ENCODE measurements at regions not wholly inside any gene's neighbourhood (a gene's known extent, or its start where the extent isn't known, plus 50 kb on each side); places are given as distances from the start of the nearest gene placed in this dataset.

DNA sequence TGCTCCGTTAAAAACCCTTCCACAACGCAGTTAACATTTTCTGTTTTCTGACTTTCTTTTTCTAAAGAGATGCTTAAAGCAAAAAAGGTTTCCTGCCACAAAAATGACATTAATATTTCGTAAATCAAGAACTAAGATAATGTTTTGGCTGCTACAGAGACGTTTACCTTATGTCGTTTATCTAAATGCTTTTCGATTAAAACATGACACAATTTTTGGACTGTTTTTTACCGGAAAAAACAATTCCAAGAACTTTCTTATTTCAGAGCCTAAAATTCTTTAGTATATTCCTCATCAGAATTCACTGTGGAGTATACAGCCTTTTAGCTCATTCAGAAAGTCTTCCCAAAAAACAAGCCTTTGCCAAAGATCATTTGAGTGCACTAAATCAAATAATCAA, 278.0 kb upstream of the TCF4 start:
- TF ChIP-seq FOS (IDR thresholded peaks at IDR 0.05; ENCODE audit: extremely low read depth, insufficient read length) = no peak
- TF ChIP-seq, protein P1, sequence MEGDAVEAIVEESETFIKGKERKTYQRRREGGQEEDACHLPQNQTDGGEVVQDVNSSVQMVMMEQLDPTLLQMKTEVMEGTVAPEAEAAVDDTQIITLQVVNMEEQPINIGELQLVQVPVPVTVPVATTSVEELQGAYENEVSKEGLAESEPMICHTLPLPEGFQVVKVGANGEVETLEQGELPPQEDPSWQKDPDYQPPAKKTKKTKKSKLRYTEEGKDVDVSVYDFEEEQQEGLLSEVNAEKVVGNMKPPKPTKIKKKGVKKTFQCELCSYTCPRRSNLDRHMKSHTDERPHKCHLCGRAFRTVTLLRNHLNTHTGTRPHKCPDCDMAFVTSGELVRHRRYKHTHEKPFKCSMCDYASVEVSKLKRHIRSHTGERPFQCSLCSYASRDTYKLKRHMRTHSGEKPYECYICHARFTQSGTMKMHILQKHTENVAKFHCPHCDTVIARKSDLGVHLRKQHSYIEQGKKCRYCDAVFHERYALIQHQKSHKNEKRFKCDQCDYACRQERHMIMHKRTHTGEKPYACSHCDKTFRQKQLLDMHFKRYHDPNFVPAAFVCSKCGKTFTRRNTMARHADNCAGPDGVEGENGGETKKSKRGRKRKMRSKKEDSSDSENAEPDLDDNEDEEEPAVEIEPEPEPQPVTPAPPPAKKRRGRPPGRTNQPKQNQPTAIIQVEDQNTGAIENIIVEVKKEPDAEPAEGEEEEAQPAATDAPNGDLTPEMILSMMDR (IDR thresholded peaks at IDR 0.05 in 2 of 3, conservative IDR thresholded peaks at IDR 0.05 in 1 of 3; ENCODE audit: insufficient read depth in 2 of 3, low read depth in 1 of 3, low read length in 3 of 3) = no peak
- TF ChIP-seq, protein P2, sequence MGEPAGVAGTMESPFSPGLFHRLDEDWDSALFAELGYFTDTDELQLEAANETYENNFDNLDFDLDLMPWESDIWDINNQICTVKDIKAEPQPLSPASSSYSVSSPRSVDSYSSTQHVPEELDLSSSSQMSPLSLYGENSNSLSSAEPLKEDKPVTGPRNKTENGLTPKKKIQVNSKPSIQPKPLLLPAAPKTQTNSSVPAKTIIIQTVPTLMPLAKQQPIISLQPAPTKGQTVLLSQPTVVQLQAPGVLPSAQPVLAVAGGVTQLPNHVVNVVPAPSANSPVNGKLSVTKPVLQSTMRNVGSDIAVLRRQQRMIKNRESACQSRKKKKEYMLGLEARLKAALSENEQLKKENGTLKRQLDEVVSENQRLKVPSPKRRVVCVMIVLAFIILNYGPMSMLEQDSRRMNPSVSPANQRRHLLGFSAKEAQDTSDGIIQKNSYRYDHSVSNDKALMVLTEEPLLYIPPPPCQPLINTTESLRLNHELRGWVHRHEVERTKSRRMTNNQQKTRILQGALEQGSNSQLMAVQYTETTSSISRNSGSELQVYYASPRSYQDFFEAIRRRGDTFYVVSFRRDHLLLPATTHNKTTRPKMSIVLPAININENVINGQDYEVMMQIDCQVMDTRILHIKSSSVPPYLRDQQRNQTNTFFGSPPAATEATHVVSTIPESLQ (CRISPR knock-in tag; IDR thresholded peaks at IDR 0.05) = no peak
- TF ChIP-seq ELF1 (tag; IDR thresholded peaks at IDR 0.05) = no peak
- no peak for TF ChIP-seq SNIP1 (IDR thresholded peaks at IDR 0.05; ENCODE audit: low read depth)
- no peak for TF ChIP-seq EZH2 (IDR thresholded peaks at IDR 0.05; ENCODE audit: borderline replicate concordance, low read depth, low read length)
- TF ChIP-seq FOSL1 (tag; conservative IDR thresholded peaks at IDR 0.05) = no peak
- no peak for TF ChIP-seq GABPA (tag; conservative IDR thresholded peaks at IDR 0.05; ENCODE audit: low read depth)
- TF ChIP-seq XRCC4 (IDR thresholded peaks at IDR 0.05; ENCODE audit: extremely low read depth, insufficient read depth, insufficient read length) = no peak
- no peak for TF ChIP-seq CHD2 (IDR thresholded peaks at IDR 0.05; ENCODE audit: low read depth, low read length)
- TF ChIP-seq NFXL1 (CRISPR knock-in tag; IDR thresholded peaks at IDR 0.05) = no peak
- TF ChIP-seq, protein P3, sequence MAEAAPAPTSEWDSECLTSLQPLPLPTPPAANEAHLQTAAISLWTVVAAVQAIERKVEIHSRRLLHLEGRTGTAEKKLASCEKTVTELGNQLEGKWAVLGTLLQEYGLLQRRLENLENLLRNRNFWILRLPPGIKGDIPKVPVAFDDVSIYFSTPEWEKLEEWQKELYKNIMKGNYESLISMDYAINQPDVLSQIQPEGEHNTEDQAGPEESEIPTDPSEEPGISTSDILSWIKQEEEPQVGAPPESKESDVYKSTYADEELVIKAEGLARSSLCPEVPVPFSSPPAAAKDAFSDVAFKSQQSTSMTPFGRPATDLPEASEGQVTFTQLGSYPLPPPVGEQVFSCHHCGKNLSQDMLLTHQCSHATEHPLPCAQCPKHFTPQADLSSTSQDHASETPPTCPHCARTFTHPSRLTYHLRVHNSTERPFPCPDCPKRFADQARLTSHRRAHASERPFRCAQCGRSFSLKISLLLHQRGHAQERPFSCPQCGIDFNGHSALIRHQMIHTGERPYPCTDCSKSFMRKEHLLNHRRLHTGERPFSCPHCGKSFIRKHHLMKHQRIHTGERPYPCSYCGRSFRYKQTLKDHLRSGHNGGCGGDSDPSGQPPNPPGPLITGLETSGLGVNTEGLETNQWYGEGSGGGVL (CRISPR knock-in tag; IDR thresholded peaks at IDR 0.05) = no peak
- TF ChIP-seq, protein P4, sequence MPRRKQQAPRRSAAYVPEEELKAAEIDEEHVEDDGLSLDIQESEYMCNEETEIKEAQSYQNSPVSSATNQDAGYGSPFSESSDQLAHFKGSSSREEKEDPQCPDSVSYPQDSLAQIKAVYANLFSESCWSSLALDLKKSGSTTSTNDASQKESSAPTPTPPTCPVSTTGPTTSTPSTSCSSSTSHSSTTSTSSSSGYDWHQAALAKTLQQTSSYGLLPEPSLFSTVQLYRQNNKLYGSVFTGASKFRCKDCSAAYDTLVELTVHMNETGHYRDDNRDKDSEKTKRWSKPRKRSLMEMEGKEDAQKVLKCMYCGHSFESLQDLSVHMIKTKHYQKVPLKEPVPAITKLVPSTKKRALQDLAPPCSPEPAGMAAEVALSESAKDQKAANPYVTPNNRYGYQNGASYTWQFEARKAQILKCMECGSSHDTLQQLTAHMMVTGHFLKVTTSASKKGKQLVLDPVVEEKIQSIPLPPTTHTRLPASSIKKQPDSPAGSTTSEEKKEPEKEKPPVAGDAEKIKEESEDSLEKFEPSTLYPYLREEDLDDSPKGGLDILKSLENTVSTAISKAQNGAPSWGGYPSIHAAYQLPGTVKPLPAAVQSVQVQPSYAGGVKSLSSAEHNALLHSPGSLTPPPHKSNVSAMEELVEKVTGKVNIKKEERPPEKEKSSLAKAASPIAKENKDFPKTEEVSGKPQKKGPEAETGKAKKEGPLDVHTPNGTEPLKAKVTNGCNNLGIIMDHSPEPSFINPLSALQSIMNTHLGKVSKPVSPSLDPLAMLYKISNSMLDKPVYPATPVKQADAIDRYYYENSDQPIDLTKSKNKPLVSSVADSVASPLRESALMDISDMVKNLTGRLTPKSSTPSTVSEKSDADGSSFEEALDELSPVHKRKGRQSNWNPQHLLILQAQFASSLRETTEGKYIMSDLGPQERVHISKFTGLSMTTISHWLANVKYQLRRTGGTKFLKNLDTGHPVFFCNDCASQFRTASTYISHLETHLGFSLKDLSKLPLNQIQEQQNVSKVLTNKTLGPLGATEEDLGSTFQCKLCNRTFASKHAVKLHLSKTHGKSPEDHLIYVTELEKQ (CRISPR knock-in tag; IDR thresholded peaks at IDR 0.05) = no peak
